Heart left ventricle (tissue), 13 donors: ENCODE measurements at regions not wholly inside any gene's neighbourhood (a gene's known extent, or its start where the extent isn't known, plus 50 kb on each side); places are given as distances from the start of the nearest gene placed in this dataset.

ENCODE experiments used
- POLR2A ChIP-seq, 2 donors: fragments of 450-650 bp; IDR thresholded peaks; one replicate each; pipeline ENCODE4 v1.6.1; 2017; ENCODE audit warnings: antibody characterized with exemption in 2 of 2, mild to moderate bottlenecking in 2 of 2, moderate library complexity in 2 of 2
- TF ChIP-seq, protein P1 (sequence below), 12 donors: fragments of 200-600 bp; sonication (generic) in 4 of 12; IDR thresholded peaks; one replicate each; pipeline versions ENCODE4 v1.5.0 to v1.8.0; 2018 to 2022; ENCODE audit warnings: antibody characterized with exemption in 12 of 12, mild to moderate bottlenecking in 5 of 12
- donor health status: ischemic (EF 13 %, LVEDD 7.1; RV severe dilation, severe dysfunction).
- donor health status: DM: no; HTN: yes; CAD: no.
- donor health status: DM: no; HTN: no; CAD: no.
- donor health status: ischemic (EF 25% LVEDD 6.9; RV normal size, moderate dysfunction).
- donor health status: ischemic (EF 25% LVEDD 5.7; RV mildly dilated, moderate dysfunction).
- donor health status: ischemic (EF 35%, LVEDD 5.7; RV mildly dilated, moderate dysfunction).
- donor health status: nonischemic (EF 11% LVEDD 7.7; RV severe dilation, severe dysfunction).
- donor health status: DM: yes; HTN: yes; CAD: no.
- donor health status: PGD.
- donor health status: ischemic (EF 29% LVEDD 5.4; RV normal size, mild dysfunction).
- donor health status: nonischemic (EF 23%, LVEDD 6.1; RV moderate dilation, normal function).

DNA sequence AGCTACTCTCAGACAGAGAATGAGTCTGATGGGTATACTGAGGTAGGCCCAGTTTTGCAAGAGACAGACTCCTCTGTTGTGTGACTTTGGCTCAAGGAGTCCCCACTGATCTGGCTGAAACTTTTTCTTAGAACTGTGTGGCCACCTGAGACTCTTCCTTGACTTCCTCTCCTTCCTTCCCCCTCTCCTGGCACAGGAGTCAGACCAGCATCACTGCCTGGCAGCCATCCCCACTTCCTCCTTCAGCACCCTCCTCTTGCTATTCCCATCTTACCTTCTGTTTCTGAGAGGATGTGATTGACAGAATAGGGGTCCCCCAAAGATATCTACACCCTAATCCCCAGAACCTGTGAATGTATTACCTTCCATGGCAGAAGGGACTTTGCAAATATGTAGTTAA, 351.1 kb downstream of the MN1 start:
- TF ChIP-seq, protein P1, sequence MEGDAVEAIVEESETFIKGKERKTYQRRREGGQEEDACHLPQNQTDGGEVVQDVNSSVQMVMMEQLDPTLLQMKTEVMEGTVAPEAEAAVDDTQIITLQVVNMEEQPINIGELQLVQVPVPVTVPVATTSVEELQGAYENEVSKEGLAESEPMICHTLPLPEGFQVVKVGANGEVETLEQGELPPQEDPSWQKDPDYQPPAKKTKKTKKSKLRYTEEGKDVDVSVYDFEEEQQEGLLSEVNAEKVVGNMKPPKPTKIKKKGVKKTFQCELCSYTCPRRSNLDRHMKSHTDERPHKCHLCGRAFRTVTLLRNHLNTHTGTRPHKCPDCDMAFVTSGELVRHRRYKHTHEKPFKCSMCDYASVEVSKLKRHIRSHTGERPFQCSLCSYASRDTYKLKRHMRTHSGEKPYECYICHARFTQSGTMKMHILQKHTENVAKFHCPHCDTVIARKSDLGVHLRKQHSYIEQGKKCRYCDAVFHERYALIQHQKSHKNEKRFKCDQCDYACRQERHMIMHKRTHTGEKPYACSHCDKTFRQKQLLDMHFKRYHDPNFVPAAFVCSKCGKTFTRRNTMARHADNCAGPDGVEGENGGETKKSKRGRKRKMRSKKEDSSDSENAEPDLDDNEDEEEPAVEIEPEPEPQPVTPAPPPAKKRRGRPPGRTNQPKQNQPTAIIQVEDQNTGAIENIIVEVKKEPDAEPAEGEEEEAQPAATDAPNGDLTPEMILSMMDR (IDR thresholded peaks at IDR 0.05), result no peak
- TF ChIP-seq POLR2A (IDR thresholded peaks at IDR 0.05), result no peak
